PC-9 (cell line): ENCODE measurements at regions not wholly inside any gene's neighbourhood (a gene's known extent, or its start where the extent isn't known, plus 50 kb on each side); places are given as distances from the start of the nearest gene placed in this dataset.

Experiments
- EZH2 ChIP-seq: fragments of 200-600 bp; sonication (generic); IDR thresholded peaks from 2 replicates; pipeline ENCODE4 v1.8.0; 2017; ENCODE audit warnings: antibody characterized with exemption, low read depth
- TF ChIP-seq, protein P1 (sequence below): fragments of 200-600 bp; sonication (generic); conservative IDR thresholded peaks from 2 replicates; pipeline ENCODE4 v1.6.1; 2017; ENCODE audit warnings: mixed run types, antibody characterized with exemption, mild to moderate bottlenecking, moderate library complexity

GRCh38 chr3:64353226-64353625, 128.0 kb upstream of the PRICKLE2 start:
- TF ChIP-seq, protein P1, sequence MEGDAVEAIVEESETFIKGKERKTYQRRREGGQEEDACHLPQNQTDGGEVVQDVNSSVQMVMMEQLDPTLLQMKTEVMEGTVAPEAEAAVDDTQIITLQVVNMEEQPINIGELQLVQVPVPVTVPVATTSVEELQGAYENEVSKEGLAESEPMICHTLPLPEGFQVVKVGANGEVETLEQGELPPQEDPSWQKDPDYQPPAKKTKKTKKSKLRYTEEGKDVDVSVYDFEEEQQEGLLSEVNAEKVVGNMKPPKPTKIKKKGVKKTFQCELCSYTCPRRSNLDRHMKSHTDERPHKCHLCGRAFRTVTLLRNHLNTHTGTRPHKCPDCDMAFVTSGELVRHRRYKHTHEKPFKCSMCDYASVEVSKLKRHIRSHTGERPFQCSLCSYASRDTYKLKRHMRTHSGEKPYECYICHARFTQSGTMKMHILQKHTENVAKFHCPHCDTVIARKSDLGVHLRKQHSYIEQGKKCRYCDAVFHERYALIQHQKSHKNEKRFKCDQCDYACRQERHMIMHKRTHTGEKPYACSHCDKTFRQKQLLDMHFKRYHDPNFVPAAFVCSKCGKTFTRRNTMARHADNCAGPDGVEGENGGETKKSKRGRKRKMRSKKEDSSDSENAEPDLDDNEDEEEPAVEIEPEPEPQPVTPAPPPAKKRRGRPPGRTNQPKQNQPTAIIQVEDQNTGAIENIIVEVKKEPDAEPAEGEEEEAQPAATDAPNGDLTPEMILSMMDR, result no peak
- TF ChIP-seq EZH2, result no peak
